ENCODE measurements at regions not wholly inside any gene's neighbourhood (a gene's known extent, or its start where the extent isn't known, plus 50 kb on each side); places are given as distances from the start of the nearest gene placed in this dataset.

GRCh38 chr1:175844877-175845276, 101.5 kb upstream of the TNR start:
- TF ChIP-seq, protein P1, sequence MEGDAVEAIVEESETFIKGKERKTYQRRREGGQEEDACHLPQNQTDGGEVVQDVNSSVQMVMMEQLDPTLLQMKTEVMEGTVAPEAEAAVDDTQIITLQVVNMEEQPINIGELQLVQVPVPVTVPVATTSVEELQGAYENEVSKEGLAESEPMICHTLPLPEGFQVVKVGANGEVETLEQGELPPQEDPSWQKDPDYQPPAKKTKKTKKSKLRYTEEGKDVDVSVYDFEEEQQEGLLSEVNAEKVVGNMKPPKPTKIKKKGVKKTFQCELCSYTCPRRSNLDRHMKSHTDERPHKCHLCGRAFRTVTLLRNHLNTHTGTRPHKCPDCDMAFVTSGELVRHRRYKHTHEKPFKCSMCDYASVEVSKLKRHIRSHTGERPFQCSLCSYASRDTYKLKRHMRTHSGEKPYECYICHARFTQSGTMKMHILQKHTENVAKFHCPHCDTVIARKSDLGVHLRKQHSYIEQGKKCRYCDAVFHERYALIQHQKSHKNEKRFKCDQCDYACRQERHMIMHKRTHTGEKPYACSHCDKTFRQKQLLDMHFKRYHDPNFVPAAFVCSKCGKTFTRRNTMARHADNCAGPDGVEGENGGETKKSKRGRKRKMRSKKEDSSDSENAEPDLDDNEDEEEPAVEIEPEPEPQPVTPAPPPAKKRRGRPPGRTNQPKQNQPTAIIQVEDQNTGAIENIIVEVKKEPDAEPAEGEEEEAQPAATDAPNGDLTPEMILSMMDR (IDR thresholded peaks at IDR 0.05) = no peak
- TF ChIP-seq POLR2A (IDR thresholded peaks at IDR 0.05) = no peak
